Neural cell (in vitro differentiated cells): ENCODE measurements at regions not wholly inside any gene's neighbourhood (a gene's known extent, or its start where the extent isn't known, plus 50 kb on each side); places are given as distances from the start of the nearest gene placed in this dataset.

Source experiments
- H2AFZ ChIP-seq: fragments of 200-600, 300-800 bp; sonication (generic), shearing (Covaris generic); 2 replicates; pipeline ENCODE4 v1.6.0; 2014; ENCODE audit warnings: low read depth, mild to moderate bottlenecking, antibody characterized with exemption, low read length, moderate library complexity
- H3F3A ChIP-seq: fragments of 200-600 bp; shearing (Covaris generic); 2 replicates; pipeline ENCODE4 v1.6.1; 2016; ENCODE audit warnings: mild to moderate bottlenecking, moderate library complexity, mixed read lengths, antibody characterized with exemption, low read length; ENCODE audit not compliant: insufficient read depth, poor library complexity, severe bottlenecking
- H3K27ac ChIP-seq: fragments of 200-600, 300-800 bp; sonication (generic), shearing (Covaris generic); 2 replicates; pipeline ENCODE4 v1.5.1; 2014; ENCODE audit warnings: mild to moderate bottlenecking, low read length, moderate library complexity
- H3K27me3 ChIP-seq: fragments of 300-800, 200-600 bp; sonication (generic), shearing (Covaris generic); 2 replicates; pipeline ENCODE4 v1.6.0; 2014; ENCODE audit warnings: mild to moderate bottlenecking, low read depth, low read length, moderate library complexity; ENCODE audit not compliant: insufficient read depth
- H3K36me3 ChIP-seq: fragments of 300-800, 200-600 bp; sonication (generic), shearing (Covaris generic); 2 replicates; pipeline ENCODE4 v1.5.1; 2014; ENCODE audit warnings: mild to moderate bottlenecking, antibody characterized with exemption, low read length, moderate library complexity; ENCODE audit not compliant: insufficient read depth
- H3K4me2 ChIP-seq: fragments of 300-800, 200-600 bp; sonication (generic), shearing (Covaris generic); 2 replicates; pipeline ENCODE4 v1.6.0; 2014; ENCODE audit warnings: mild to moderate bottlenecking, low read length
- H3K4me3 ChIP-seq: fragments of 300-800, 200-600 bp; sonication (generic), shearing (Covaris generic); 2 replicates; pipeline ENCODE4 v1.5.1; 2014; ENCODE audit warnings: mild to moderate bottlenecking, low read length, moderate library complexity
- H3K79me2 ChIP-seq: fragments of 200-600 bp; shearing (Covaris generic); replicated peaks from 2 replicates; pipeline ENCODE4 v1.6.0; 2014; ENCODE audit warnings: mild to moderate bottlenecking, low read length, moderate library complexity; ENCODE audit not compliant: insufficient read depth
- H3K9ac ChIP-seq: fragments of 300-800, 200-600 bp; sonication (generic), shearing (Covaris generic); 2 replicates; pipeline ENCODE4 v1.6.1; 2016; ENCODE audit warnings: mild to moderate bottlenecking, low read length, mixed read lengths
- H3K9me2 ChIP-seq: fragments of 200-600 bp; shearing (Covaris generic); 2 replicates; pipeline ENCODE4 v1.6.1; 2016; ENCODE audit warnings: mild to moderate bottlenecking, low read length, mixed read lengths; ENCODE audit not compliant: insufficient read depth
- H3K9me3 ChIP-seq: fragments of 200-600, 300-800 bp; sonication (generic), shearing (Covaris generic); 2 replicates; pipeline ENCODE4 v1.6.1; 2016; ENCODE audit warnings: mild to moderate bottlenecking, mixed run types, low read length, moderate library complexity, mixed read lengths
- H4K20me1 ChIP-seq: fragments of 200-600 bp; shearing (Covaris generic); 2 replicates; pipeline ENCODE4 v1.6.1; 2016; ENCODE audit warnings: mild to moderate bottlenecking, mixed run types; ENCODE audit not compliant: insufficient read depth
- EP300 ChIP-seq: fragments of 450-650 bp; conservative IDR thresholded peaks from 2 replicates; pipeline ENCODE4 v1.6.1; 2014; ENCODE audit warnings: antibody characterized with exemption, mild to moderate bottlenecking, moderate library complexity; ENCODE audit not compliant: poor library complexity, severe bottlenecking
- EZH2 ChIP-seq: fragments of 200-600, 300-800 bp; shearing (Covaris generic), sonication (generic); IDR thresholded peaks from 2 replicates; pipeline ENCODE4 v1.6.1; 2014; ENCODE audit warnings: antibody characterized with exemption, low read length, borderline replicate concordance, mild to moderate bottlenecking; ENCODE audit not compliant: insufficient read depth, poor library complexity, severe bottlenecking
- MXI1 ChIP-seq: fragments of 450-650 bp; conservative IDR thresholded peaks from 2 replicates; pipeline ENCODE4 v1.6.1; 2014; ENCODE audit warnings: antibody characterized with exemption, mild to moderate bottlenecking; ENCODE audit not compliant: poor library complexity, severe bottlenecking
- POLR2AphosphoS5 ChIP-seq: IDR thresholded peaks from 2 replicates; pipeline ENCODE4 v1.6.1; 2012
- RAD21 ChIP-seq: fragments of 450-650 bp; conservative IDR thresholded peaks from 2 replicates; pipeline ENCODE4 v1.6.1; 2014; ENCODE audit warnings: antibody characterized with exemption, mild to moderate bottlenecking, moderate library complexity
- SMC3 ChIP-seq: fragments of 450-650 bp; conservative IDR thresholded peaks from 2 replicates; pipeline ENCODE4 v1.6.1; 2014; ENCODE audit warnings: antibody characterized with exemption, mild to moderate bottlenecking, moderate library complexity; ENCODE audit not compliant: poor library complexity
- TAF1 ChIP-seq: IDR thresholded peaks from 2 replicates; pipeline ENCODE4 v1.6.1; 2012; ENCODE audit warnings: low read depth
- TF ChIP-seq, protein P1 (sequence below): IDR thresholded peaks from 2 replicates; pipeline ENCODE4 v1.6.1; 2012; ENCODE audit warnings: borderline replicate concordance
- TF ChIP-seq, protein P2 (sequence below): fragments of 450-650 bp; IDR thresholded peaks from 2 replicates; pipeline ENCODE4 v1.5.1; 2014; ENCODE audit warnings: antibody characterized with exemption, mild to moderate bottlenecking, moderate library complexity; ENCODE audit not compliant: poor library complexity, severe bottlenecking

GRCh38 chr3:176293276-176293675 is 904.0 kb downstream of the TBL1XR1 start:
- no peak overlapping the region for H3K4me3 ChIP-seq
- no peak overlapping the region for H3K9ac ChIP-seq
- no peaks in the 10 kb centered on the region for H3K9me2 ChIP-seq
- H4K20me1 ChIP-seq, result no peaks in the 10 kb centered on the region
- H3K79me2 ChIP-seq, result no peaks in the 10 kb centered on the region
- no peak overlapping the region for H3K27ac ChIP-seq
- H3K9me3 ChIP-seq, result no peaks in the 10 kb centered on the region
- TF ChIP-seq SMC3, result no peak
- TF ChIP-seq RAD21, result no peak
- TF ChIP-seq EP300, result no peak
- no peak for TF ChIP-seq MXI1
- TF ChIP-seq EZH2, result no peak
- TF ChIP-seq, protein P1, sequence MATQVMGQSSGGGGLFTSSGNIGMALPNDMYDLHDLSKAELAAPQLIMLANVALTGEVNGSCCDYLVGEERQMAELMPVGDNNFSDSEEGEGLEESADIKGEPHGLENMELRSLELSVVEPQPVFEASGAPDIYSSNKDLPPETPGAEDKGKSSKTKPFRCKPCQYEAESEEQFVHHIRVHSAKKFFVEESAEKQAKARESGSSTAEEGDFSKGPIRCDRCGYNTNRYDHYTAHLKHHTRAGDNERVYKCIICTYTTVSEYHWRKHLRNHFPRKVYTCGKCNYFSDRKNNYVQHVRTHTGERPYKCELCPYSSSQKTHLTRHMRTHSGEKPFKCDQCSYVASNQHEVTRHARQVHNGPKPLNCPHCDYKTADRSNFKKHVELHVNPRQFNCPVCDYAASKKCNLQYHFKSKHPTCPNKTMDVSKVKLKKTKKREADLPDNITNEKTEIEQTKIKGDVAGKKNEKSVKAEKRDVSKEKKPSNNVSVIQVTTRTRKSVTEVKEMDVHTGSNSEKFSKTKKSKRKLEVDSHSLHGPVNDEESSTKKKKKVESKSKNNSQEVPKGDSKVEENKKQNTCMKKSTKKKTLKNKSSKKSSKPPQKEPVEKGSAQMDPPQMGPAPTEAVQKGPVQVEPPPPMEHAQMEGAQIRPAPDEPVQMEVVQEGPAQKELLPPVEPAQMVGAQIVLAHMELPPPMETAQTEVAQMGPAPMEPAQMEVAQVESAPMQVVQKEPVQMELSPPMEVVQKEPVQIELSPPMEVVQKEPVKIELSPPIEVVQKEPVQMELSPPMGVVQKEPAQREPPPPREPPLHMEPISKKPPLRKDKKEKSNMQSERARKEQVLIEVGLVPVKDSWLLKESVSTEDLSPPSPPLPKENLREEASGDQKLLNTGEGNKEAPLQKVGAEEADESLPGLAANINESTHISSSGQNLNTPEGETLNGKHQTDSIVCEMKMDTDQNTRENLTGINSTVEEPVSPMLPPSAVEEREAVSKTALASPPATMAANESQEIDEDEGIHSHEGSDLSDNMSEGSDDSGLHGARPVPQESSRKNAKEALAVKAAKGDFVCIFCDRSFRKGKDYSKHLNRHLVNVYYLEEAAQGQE, result no peak
- TF ChIP-seq, protein P2, sequence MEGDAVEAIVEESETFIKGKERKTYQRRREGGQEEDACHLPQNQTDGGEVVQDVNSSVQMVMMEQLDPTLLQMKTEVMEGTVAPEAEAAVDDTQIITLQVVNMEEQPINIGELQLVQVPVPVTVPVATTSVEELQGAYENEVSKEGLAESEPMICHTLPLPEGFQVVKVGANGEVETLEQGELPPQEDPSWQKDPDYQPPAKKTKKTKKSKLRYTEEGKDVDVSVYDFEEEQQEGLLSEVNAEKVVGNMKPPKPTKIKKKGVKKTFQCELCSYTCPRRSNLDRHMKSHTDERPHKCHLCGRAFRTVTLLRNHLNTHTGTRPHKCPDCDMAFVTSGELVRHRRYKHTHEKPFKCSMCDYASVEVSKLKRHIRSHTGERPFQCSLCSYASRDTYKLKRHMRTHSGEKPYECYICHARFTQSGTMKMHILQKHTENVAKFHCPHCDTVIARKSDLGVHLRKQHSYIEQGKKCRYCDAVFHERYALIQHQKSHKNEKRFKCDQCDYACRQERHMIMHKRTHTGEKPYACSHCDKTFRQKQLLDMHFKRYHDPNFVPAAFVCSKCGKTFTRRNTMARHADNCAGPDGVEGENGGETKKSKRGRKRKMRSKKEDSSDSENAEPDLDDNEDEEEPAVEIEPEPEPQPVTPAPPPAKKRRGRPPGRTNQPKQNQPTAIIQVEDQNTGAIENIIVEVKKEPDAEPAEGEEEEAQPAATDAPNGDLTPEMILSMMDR, result no peak
- TF ChIP-seq TAF1, result no peak
- no peak for TF ChIP-seq POLR2AphosphoS5
- no peaks in the 10 kb centered on the region for H3K27me3 ChIP-seq
- no peaks in the 10 kb centered on the region for H3K36me3 ChIP-seq
- no peak overlapping the region for H2AFZ ChIP-seq
- no peak overlapping the region for H3K4me2 ChIP-seq
- no peaks in the 10 kb centered on the region for H3F3A ChIP-seq

DNA sequence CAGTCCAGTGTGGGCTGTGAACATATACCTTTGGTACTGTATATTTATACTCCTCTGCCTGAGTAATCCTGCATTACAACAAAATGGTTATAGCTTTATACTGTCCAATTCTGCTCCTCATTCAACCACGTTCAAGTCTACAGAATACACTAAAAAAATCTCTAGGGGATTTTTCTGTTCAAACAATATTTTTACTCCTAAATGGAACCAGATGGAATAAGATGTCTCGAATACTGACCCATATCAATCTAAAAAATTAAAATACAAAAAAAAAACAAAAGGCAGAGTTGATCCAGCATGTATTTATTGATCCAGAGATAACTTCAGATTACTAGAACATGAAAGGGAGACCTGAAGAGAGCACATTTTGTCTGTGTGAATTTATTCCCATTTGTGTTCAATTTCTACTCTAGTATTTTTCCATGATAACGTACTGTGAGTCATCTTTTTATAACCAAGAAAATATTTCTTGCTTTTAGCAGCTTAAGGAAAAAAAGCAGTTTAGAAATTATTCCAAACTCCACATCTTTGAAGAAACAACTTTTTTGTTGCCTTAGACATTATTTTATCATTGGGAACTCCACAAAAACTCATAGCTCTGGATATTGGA is 910.7 kb downstream of the TBL1XR1 start:
- Histone ChIP-seq H3K27ac (no peak overlapping the region), H4K20me1 (no peaks in the 10 kb centered on the region), H3K4me2 (no peak overlapping the region), H2AFZ (no peak overlapping the region), H3K4me3 (no peak overlapping the region), H3K9me2 (no peaks in the 10 kb centered on the region), H3K79me2 (no peaks in the 10 kb centered on the region), H3K27me3 (no peaks in the 10 kb centered on the region), H3K9ac (no peak overlapping the region), H3F3A (no peaks in the 10 kb centered on the region), H3K9me3 (no peaks in the 10 kb centered on the region), H3K36me3 (no peaks in the 10 kb centered on the region)
- TF ChIP-seq, protein P1, result no peak
- no peak for TF ChIP-seq EZH2
